Astrocyte of the cerebellum (primary cell): ENCODE measurements at regions not wholly inside any gene's neighbourhood (a gene's known extent, or its start where the extent isn't known, plus 50 kb on each side); places are given as distances from the start of the nearest gene placed in this dataset.

Source experiments
- DNase-seq: peaks from one replicate; pipeline ENCODE4 v3.0.0-alpha.2; 2011; ENCODE audit warnings: low read depth
- H3K4me3 ChIP-seq: 2 replicates; pipeline ENCODE4 v1.5.1; 2011; ENCODE audit warnings: mild to moderate bottlenecking, low read depth, low read length, moderate library complexity
- in situ Hi-C: cut with HindIII; loops from 2 replicates; pipeline ENCODE4 v1.10.0; 2017; ENCODE audit warnings: low sequenced_read_pairs
- TF ChIP-seq, protein P1 (sequence below): IDR thresholded peaks from 2 replicates; pipeline ENCODE4 v1.5.1; 2012; ENCODE audit warnings: low read length, low read depth, moderate library complexity, mild to moderate bottlenecking; ENCODE audit errors: missing control alignments

DNA sequence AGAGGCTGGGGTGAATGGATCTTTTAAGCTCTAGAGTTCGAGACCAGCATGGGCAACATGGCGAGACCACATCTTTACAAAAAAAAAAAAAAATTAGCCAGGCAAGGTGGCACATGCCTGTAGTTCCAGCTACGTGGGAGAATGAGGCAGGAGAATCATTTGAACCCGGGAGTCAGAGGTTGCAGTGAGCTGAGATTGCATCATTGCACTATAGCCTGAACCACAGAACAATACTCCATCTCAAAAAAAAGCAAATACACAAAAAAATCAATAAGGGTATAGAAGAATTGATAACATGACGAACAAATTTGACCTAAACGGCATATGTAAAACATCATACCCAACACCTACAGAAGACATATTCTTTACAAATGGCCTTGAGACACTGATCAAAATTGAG is 668.4 kb downstream of the MECOM start:
- no peak for DNase-seq
- TF ChIP-seq, protein P1, sequence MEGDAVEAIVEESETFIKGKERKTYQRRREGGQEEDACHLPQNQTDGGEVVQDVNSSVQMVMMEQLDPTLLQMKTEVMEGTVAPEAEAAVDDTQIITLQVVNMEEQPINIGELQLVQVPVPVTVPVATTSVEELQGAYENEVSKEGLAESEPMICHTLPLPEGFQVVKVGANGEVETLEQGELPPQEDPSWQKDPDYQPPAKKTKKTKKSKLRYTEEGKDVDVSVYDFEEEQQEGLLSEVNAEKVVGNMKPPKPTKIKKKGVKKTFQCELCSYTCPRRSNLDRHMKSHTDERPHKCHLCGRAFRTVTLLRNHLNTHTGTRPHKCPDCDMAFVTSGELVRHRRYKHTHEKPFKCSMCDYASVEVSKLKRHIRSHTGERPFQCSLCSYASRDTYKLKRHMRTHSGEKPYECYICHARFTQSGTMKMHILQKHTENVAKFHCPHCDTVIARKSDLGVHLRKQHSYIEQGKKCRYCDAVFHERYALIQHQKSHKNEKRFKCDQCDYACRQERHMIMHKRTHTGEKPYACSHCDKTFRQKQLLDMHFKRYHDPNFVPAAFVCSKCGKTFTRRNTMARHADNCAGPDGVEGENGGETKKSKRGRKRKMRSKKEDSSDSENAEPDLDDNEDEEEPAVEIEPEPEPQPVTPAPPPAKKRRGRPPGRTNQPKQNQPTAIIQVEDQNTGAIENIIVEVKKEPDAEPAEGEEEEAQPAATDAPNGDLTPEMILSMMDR, result no peak
- in situ Hi-C loops, result no loop called here
- no peak overlapping the region for H3K4me3 ChIP-seq

DNA sequence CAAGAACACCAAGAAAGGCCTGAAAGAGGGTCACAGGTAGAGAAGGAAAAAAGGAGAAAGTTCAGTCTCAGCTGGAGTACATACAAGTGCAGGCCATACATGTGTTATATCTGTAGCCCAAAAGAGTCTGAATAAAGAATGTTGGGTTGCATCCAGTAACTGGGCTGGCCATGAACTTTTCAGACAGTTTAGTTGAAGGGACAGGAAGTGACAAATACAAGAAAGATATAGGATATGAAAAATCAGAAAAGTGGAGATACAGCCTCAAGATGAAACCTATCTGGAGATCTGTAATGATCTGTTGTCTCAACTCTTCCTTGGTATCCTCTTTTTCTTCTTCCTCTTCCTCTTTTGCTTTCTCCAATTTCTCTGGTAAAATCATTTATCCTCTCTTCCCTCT is 671.7 kb downstream of the MECOM start:
- DNase-seq, result no peak
- no peak overlapping the region for H3K4me3 ChIP-seq
- in situ Hi-C loops, result no loop called here
- TF ChIP-seq, protein P1, result no peak

DNA sequence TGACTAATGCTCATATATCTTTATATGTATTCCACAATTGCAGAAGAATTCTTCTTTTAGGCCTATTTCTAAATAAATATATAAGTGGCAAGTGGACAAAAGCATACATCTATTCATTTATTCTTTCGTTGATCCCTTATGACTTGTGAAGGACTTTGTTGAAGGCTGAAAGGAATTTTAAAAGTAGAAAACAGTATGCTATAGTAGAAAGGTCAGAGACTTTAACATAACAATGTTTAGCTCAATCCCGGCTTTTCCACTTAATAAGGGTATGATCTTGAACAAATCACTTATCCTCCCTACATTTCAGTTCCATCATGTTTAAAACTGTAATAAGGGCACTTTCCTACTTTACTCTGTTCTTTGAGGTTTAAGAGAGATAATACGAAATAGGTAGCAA is 672.9 kb downstream of the MECOM start:
- DNase-seq, result no peak
- TF ChIP-seq, protein P1, result no peak
- H3K4me3 ChIP-seq, result no peak overlapping the region
- in situ Hi-C loops, result no loop called here

DNA sequence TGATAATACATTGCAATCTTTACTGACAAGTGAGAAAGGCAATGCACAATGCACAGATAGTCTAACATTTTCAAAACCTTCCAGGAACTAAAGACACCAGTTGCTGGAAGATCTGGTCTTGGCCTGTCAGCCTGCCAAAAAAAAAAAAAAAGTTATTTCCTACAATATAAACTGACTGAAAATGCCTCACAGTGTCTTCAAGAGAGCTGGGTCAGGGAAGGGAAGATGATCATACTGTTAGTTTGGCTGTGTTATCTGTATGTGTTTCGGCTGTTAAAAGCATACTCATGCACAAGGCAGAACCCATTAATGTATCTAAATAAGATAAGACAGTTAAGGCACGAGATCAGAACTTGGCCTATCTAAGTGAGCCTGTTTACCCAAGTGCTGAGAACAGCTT is 673.4 kb downstream of the MECOM start:
- TF ChIP-seq, protein P1, result no peak
- in situ Hi-C loops, result no loop called here
- DNase-seq, result no peak
- H3K4me3 ChIP-seq, result no peak overlapping the region

DNA sequence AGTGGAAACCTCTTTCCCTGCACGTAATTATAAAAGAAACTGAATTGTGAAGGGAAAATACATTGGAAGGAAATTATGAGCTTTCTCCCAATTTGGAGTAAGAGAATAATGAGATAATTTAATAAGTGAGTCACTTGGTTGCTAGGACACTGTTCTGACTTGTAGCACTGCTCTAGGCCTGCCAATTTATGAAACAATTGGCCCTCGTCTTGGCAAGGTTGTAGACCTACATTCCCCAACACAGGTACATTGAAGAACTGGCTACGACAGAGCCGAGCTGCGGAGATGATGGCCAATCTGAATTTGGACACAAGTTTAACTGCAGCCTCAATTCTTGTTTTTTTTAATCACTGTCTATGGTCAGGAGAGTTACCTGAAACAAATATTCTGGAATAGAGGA is 674.1 kb downstream of the MECOM start:
- in situ Hi-C loops, result no loop called here
- TF ChIP-seq, protein P1, result no peak
- DNase-seq, result no peak
- no peak overlapping the region for H3K4me3 ChIP-seq

DNA sequence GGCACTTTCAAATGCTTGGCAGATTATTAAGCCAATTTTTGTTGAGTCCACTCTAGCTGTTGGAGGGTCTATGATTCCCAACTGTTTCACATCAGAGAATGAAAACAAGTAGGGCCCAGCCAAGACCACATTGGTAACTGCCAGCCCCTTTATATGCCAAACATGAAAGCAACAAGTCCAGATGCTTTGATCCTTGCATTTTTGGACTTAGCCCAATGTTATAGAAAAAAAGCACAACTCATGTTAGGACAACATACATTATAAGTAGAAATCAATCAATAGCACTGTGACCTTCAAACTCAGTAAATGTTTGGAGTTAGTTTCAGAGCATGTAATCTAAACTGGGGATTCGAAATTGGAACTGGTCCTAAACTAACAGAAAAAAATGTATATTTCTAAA is 674.7 kb downstream of the MECOM start:
- DNase-seq, result no peak
- in situ Hi-C loops, result no loop called here
- TF ChIP-seq, protein P1, result no peak
- H3K4me3 ChIP-seq, result no peak overlapping the region

DNA sequence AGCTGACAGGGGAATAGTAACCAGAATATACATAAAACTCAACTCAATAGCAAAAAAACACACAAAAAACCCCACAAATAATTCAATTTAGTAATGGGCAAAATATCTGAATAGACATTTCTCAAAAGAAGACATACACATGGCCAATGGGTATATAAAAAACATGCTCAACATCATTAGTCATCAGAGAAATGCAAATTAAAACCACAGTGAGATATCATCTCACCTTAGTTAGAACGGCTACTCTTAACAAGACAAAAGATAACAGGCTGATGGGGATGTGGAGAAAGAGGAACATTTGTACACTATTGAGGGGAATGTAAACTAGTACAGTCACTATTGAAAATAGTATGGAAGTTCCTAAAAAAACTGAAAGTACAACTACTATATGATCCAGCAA is 678.6 kb downstream of the MECOM start:
- DNase-seq, result no peak
- TF ChIP-seq, protein P1, result no peak
- in situ Hi-C loops, result no loop called here
- no peak overlapping the region for H3K4me3 ChIP-seq
